DND-41 (cell line): ENCODE measurements at regions not wholly inside any gene's neighbourhood (a gene's known extent, or its start where the extent isn't known, plus 50 kb on each side); places are given as distances from the start of the nearest gene placed in this dataset.

Experiments used
- ATAC-seq: fragments of 200-7000 bp; cut with Tn5 transposase; 3 replicates; pipeline ENCODE4 v1.9.1; 2021; ENCODE audit warnings: low read depth; ENCODE audit not compliant: insufficient read depth
- DNase-seq: peaks from one replicate; pipeline ENCODE4 v3.0.0-alpha.2; 2020
- H2AFZ ChIP-seq: 2 replicates; pipeline ENCODE4 v1.6.0; 2012; ENCODE audit warnings: low read depth, low read length
- H3K27ac ChIP-seq: 2 replicates; pipeline ENCODE4 v1.5.1; 2012; ENCODE audit warnings: low read length, inconsistent platforms
- H3K27me3 ChIP-seq: fragments of 200-600 bp; sonication (generic); 2 replicates; pipeline ENCODE4 v1.6.0; 2012; ENCODE audit warnings: low read length, mild to moderate bottlenecking, inconsistent platforms; ENCODE audit not compliant: insufficient read depth, poor library complexity
- H3K36me3 ChIP-seq: 2 replicates; pipeline ENCODE4 v1.5.1; 2012; ENCODE audit warnings: low read length, inconsistent platforms; ENCODE audit not compliant: insufficient read depth
- H3K4me1 ChIP-seq: 2 replicates; pipeline ENCODE4 v1.5.1; 2012; ENCODE audit warnings: mild to moderate bottlenecking, low read length; ENCODE audit not compliant: insufficient read depth
- H3K4me2 ChIP-seq: 2 replicates; pipeline ENCODE4 v1.6.0; 2012; ENCODE audit warnings: mild to moderate bottlenecking, moderate library complexity, low read length, inconsistent platforms; ENCODE audit not compliant: insufficient read depth
- H3K4me3 ChIP-seq, 2 experiments: fragments of 200-600 bp in 1 of 2; shearing (Covaris generic) in 1 of 2; 2 replicates each; pipeline ENCODE4 v1.5.1; 2012 to 2016; ENCODE audit warnings: inconsistent platforms in 2 of 2, low read length in 2 of 2, mild to moderate bottlenecking in 2 of 2, low read depth in 1 of 2, moderate library complexity in 1 of 2
- H3K79me2 ChIP-seq: 2 replicates; pipeline ENCODE4 v1.6.0; 2012; ENCODE audit warnings: low read length, inconsistent platforms; ENCODE audit not compliant: insufficient read depth
- H3K9ac ChIP-seq: 2 replicates; pipeline ENCODE4 v1.6.0; 2012; ENCODE audit warnings: low read depth, mild to moderate bottlenecking, inconsistent platforms, low read length, moderate library complexity
- H3K9me3 ChIP-seq: 2 replicates; pipeline ENCODE4 v1.5.1; 2012; ENCODE audit warnings: low read length, moderate library complexity, mild to moderate bottlenecking, inconsistent platforms; ENCODE audit not compliant: insufficient read depth, severe bottlenecking
- H4K20me1 ChIP-seq: 2 replicates; pipeline ENCODE4 v1.6.0; 2012; ENCODE audit warnings: low read length; ENCODE audit not compliant: insufficient read depth
- CTCF ChIP-seq: IDR thresholded peaks from 2 replicates; pipeline ENCODE4 v1.5.1; 2012; ENCODE audit warnings: borderline replicate concordance, low read length, moderate library complexity, mild to moderate bottlenecking; ENCODE audit not compliant: poor library complexity, severe bottlenecking; ENCODE audit errors: extremely low read depth
- EZH2 ChIP-seq: IDR thresholded peaks from 3 replicates; pipeline ENCODE4 v1.6.1; 2012; ENCODE audit warnings: borderline replicate concordance, low read depth, mild to moderate bottlenecking, moderate library complexity, low read length, inconsistent platforms; ENCODE audit not compliant: severe bottlenecking

DNA sequence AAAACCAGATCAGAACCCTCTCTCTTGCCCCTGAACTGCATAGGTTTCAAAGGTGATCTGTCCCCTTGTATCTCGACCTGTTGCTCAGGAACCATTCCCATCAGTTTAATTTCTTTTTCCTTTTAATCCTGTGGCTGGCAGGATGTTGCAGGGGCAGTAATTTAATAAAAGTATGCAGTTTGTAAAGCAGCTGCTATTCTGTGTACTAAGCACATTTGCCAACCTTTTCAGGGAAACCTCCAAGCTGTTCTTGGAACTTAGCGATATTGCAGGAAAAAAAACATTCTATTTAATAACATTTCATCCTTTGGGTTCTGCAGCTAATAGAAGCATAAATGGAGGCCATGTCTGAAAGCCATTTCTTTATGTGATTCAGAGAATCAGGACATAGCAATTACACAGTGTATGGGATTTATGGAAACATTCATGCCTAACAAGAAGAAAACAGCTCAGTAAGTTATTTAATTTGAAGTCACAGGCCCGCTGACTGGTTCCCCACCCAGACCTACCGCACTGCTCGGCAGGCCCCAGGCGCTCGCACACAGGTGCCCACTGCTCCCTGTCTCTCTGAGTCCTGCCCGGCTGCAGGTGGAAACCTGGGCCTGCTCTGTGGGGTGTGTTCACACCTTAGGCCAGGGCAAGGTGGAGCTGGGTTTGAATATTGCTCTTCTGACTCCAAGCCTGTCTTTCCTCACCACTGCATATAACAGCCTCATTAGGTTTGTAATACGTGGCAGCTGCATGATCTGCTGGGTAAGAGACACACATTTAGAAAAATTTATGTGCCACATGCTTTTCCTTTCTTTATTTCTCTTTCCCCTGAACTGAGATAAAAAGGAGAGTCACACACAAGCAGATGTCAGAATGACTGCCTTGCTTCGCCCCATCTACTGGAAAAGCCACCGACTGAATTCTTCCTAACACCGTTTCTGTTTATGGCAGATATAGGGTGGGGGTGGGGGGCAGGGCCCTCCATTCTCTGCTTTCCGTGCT lies 119.7 kb downstream of the SLC25A47 start:
- no peak overlapping the region for H3K4me3 ChIP-seq
- no peaks in the 10 kb centered on the region for H3K36me3 ChIP-seq
- no peak overlapping the region for H2AFZ ChIP-seq
- peaks cover 78% of the 10 kb centered on the region for H3K4me1 ChIP-seq
- peak overlapping the region; percentile 32 for H3K9ac ChIP-seq
- peak; percentile 61 for DNase-seq
- H4K20me1 ChIP-seq = no peaks in the 10 kb centered on the region
- ATAC-seq = peak; percentile 12
- TF ChIP-seq CTCF (no peak), EZH2 (no peak)
- H3K9me3 ChIP-seq = no peaks in the 10 kb centered on the region
- 0 out of 2 replicates have a peak overlapping the region, but pooled peaks have one; percentile 17 for H3K4me2 ChIP-seq
- no peaks in the 10 kb centered on the region for H3K27me3 ChIP-seq
- H3K27ac ChIP-seq = peak overlapping the region; percentile 71
- H3K79me2 ChIP-seq = 0 out of 2 replicates have a peak, but pooled peaks cover 4% of the 10 kb centered on the region

- Histone ChIP-seq H3K4me2 (no peak overlapping the region), H2AFZ (no peak overlapping the region), H4K20me1 (no peaks in the 10 kb centered on the region), H3K9ac (peak overlapping the region; percentile 32; the same call in 1 of the 2 replicates), H3K9me3 (no peaks in the 10 kb centered on the region), H3K79me2 (0 out of 2 replicates have a peak, but pooled peaks cover 4% of the 10 kb centered on the region), H3K36me3 (no peaks in the 10 kb centered on the region), H3K27me3 (no peaks in the 10 kb centered on the region), H3K27ac (peak overlapping the region; percentile 71), H3K4me1 (peaks cover 78% of the 10 kb centered on the region), H3K4me3 (no peak overlapping the region)
- ATAC-seq (no peak), DNase-seq (no peak)
- TF ChIP-seq CTCF (no peak), EZH2 (no peak)
Measured at GRCh38 chr14:100443603-100444002, 120.5 kb downstream of the SLC25A47 start.

DNA sequence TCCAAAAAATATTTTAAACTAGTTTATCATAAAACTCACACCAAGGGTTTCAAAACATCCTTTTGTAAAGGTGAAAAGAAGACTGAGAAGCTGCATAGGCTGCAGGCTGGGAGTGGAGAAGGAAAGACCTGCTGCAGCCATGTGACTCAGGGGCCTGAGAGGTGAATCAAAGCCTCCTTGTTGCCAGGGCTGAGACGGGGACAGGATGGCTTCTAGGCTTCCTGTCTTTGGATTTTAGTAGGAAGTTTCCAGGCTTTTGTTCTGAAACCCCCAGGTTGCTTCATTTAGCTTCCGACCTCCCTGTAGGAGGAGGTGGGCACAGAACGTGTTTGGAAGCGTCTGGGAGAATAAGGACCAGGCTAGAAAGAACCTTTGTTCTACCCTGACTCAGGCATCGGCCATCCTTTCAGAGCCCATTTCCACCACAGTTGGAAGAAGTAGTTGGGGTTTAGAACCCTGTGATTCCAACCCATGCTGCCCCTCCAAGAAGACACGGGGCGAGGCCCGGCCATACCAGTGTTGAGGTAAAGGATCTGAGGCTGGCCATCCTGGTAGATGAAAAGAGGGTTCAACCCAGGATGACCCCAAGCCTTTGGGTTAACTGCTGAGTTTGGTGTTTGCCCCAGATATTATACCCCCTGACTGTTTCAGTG lies 122.4 kb downstream of the SLC25A47 start:
- no peaks in the 10 kb centered on the region for H3K79me2 ChIP-seq
- H3K27ac ChIP-seq = peak overlapping the region; percentile 20; the same call in 1 of the 2 replicates
- no peak for TF ChIP-seq CTCF
- TF ChIP-seq EZH2 = no peak
- no peak overlapping the region for H3K9ac ChIP-seq
- ATAC-seq = no peak
- H3K4me2 ChIP-seq = no peak overlapping the region
- H3K9me3 ChIP-seq = no peaks in the 10 kb centered on the region
- peaks cover 61% of the 10 kb centered on the region for H3K4me1 ChIP-seq
- DNase-seq = no peak
- H3K36me3 ChIP-seq = no peaks in the 10 kb centered on the region
- H3K4me3 ChIP-seq = no peak overlapping the region
- H3K27me3 ChIP-seq = no peaks in the 10 kb centered on the region
- H4K20me1 ChIP-seq = no peaks in the 10 kb centered on the region
- H2AFZ ChIP-seq = no peak overlapping the region
